B cell (primary cell): ENCODE measurements at regions not wholly inside any gene's neighbourhood (a gene's known extent, or its start where the extent isn't known, plus 50 kb on each side); places are given as distances from the start of the nearest gene placed in this dataset.
"Not testable (repeated sequence)": the region's sequence is repeated elsewhere in the genome, so short reads cannot be mapped to it uniquely, and the experiment has no call there.

ENCODE experiments used
- ATAC-seq: fragments of 200-7000 bp; cut with Tn5 transposase; one replicate; pipeline ENCODE4 v1.10.0; 2021; ENCODE audit warnings: low read depth, mild to moderate bottlenecking, moderate number of reproducible peaks, moderate library complexity
- CTCF ChIA-PET: fragments of 350-600 bp; sonication (Branson Sonifier 250); formaldehyde crosslinking; loops from one replicate; lab custom pipeline; 2021; ENCODE audit warnings: antibody characterized with exemption, inconsistent platforms; lab: Charles Lee
- POLR2A ChIA-PET: fragments of 350-600 bp; sonication (Branson Sonifier 250); formaldehyde crosslinking; loops from one replicate; lab custom pipeline; 2021; ENCODE audit warnings: antibody characterized with exemption; lab: Charles Lee
- DNase-seq: peaks from one replicate; pipeline ENCODE4 v3.0.0; 2013
- H2AFZ ChIP-seq: 2 replicates; pipeline ENCODE4 v1.6.1; 2012; ENCODE audit warnings: mild to moderate bottlenecking, low read depth, low read length; ENCODE audit not compliant: insufficient read depth, poor library complexity, severe bottlenecking
- H3K27ac ChIP-seq, 2 donors: 1 replicate in 1 of 2; 2 replicates in 1 of 2; pipeline ENCODE4 v1.5.1; 2012 to 2013; ENCODE audit warnings: low read length in 2 of 2, mild to moderate bottlenecking in 2 of 2, moderate library complexity in 1 of 2
- H3K27me3 ChIP-seq, 4 experiments: fragments of 200-600 bp in 1 of 4; sonication (generic) in 1 of 4; replicated peaks in 1 of 4; 1 replicate in 2 of 4; 2 replicates in 2 of 4; pipeline versions ENCODE4 v1.6.1 to v1.7.0; 2013 to 2016; ENCODE audit warnings: low read length in 3 of 4, mild to moderate bottlenecking in 2 of 4, mixed read lengths in 1 of 4, moderate library complexity in 1 of 4; ENCODE audit not compliant: insufficient read depth in 4 of 4, control insufficient read depth in 3 of 4; ENCODE audit errors: control extremely low read depth in 1 of 4
- H3K36me3 ChIP-seq, 2 experiments: replicated peaks in 1 of 2; 1 replicate in 1 of 2; 2 replicates in 1 of 2; pipeline versions ENCODE4 v1.6.1 to v1.7.1; 2013; ENCODE audit warnings: low read length in 1 of 2; ENCODE audit not compliant: insufficient read depth in 2 of 2, control insufficient read depth in 1 of 2; ENCODE audit errors: control extremely low read depth in 1 of 2, extremely low read depth in 1 of 2
- H3K4me1 ChIP-seq, 2 donors: fragments of 200-600 bp in 1 of 2; sonication (generic) in 1 of 2; 1 replicate in 1 of 2; 2 replicates in 1 of 2; pipeline versions ENCODE4 v1.5.1 to v1.6.1; 2013 to 2017; ENCODE audit warnings: low read length in 2 of 2; ENCODE audit not compliant: control insufficient read depth in 2 of 2, insufficient read depth in 2 of 2
- H3K4me2 ChIP-seq: replicated peaks from 2 replicates; pipeline ENCODE3; 2012; ENCODE audit warnings: mild to moderate bottlenecking, low read depth, low read length; ENCODE audit not compliant: poor library complexity, severe bottlenecking
- H3K4me3 ChIP-seq, 5 experiments: fragments of 200-600 bp in 1 of 5; sonication (generic) in 1 of 5; 1 replicate in 3 of 5; 2 replicates in 2 of 5; pipeline versions ENCODE4 v1.5.1 to v1.7.0; 2011 to 2016; ENCODE audit warnings: low read length in 4 of 5, mild to moderate bottlenecking in 4 of 5, low read depth in 2 of 5, control low read depth in 1 of 5, moderate library complexity in 1 of 5; ENCODE audit not compliant: insufficient read depth in 1 of 5; ENCODE audit errors: control extremely low read depth in 1 of 5, extremely low read depth in 1 of 5
- H3K79me2 ChIP-seq: fragments of 200-600 bp; sonication (generic); one replicate; pipeline ENCODE4 v1.6.0; 2016; ENCODE audit warnings: low read length; ENCODE audit not compliant: control insufficient read depth, insufficient read depth
- H3K9ac ChIP-seq: fragments of 200-600 bp; sonication (generic); 2 replicates; pipeline ENCODE4 v1.6.1; 2017; ENCODE audit warnings: mild to moderate bottlenecking, low read length, moderate library complexity
- H3K9me3 ChIP-seq, 3 donors: one replicate each; pipeline versions ENCODE4 v1.6.1 to v1.7.1; 2013; ENCODE audit warnings: low read length in 2 of 3; ENCODE audit not compliant: control insufficient read depth in 2 of 3, insufficient read depth in 1 of 3; ENCODE audit errors: control extremely low read depth in 1 of 3
- H4K20me1 ChIP-seq: 2 replicates; pipeline ENCODE4 v1.6.0; 2012; ENCODE audit warnings: mild to moderate bottlenecking, low read length; ENCODE audit not compliant: insufficient read depth, control insufficient read depth, poor library complexity, severe bottlenecking
- H3K27ac Mint-ChIP-seq: one replicate; pipeline ENCODE4 v1.8.0; 2021; ENCODE audit warnings: mixed read lengths
- H3K27me3 Mint-ChIP-seq: one replicate; pipeline ENCODE4 v1.8.0; 2021; ENCODE audit warnings: mixed read lengths
- H3K4me1 Mint-ChIP-seq: one replicate; pipeline ENCODE4 v1.8.0; 2021; ENCODE audit warnings: mixed read lengths
- H3K4me3 Mint-ChIP-seq: one replicate; pipeline ENCODE4 v1.8.0; 2021; ENCODE audit warnings: mixed read lengths
- H3K9me3 Mint-ChIP-seq: one replicate; pipeline ENCODE4 v1.8.0; 2022; ENCODE audit warnings: mixed read lengths; ENCODE audit not compliant: insufficient read depth
- WGBS: methylation state at CpG from one replicate; pipeline ENCODE4 v1.1.5; 2013; ENCODE audit warnings: missing lambda C conversion rate; ENCODE audit not compliant: insufficient coverage; 5-methylcytosine and 5-hydroxymethylcytosine counted together
- intact Hi-C: fragments of 100-400 bp; cut with micrococcal nuclease; formaldehyde crosslinking; loops from one replicate; pipeline ENCODE4 v1.10.0; 2022

- DNase-seq, H3K4me3 ChIP-seq, H3K9ac ChIP-seq, H3K27ac Mint-ChIP-seq, H3K4me2 ChIP-seq, H3K27me3 ChIP-seq, H2AFZ ChIP-seq, H3K27ac ChIP-seq, ATAC-seq, H3K27me3 Mint-ChIP-seq, H3K4me3 Mint-ChIP-seq, H3K4me1 Mint-ChIP-seq, H3K9me3 Mint-ChIP-seq, H3K79me2 ChIP-seq, H3K4me1 ChIP-seq, H4K20me1 ChIP-seq, H3K36me3 ChIP-seq, POLR2A ChIA-PET, intact Hi-C loops: not testable (repeated sequence)
- CTCF ChIA-PET: interaction anchor here (0.6 kb wide), 1 partner anchor 1349 kb away, joined by 5 read pairs; no protein-coding TSS in a partner anchor
- H3K9me3 ChIP-seq: peaks cover 0 to 12% (median 5%) of the 10 kb centered on the region in 3 donors
- no CpG with 5 or more reads among the region's 2 CpGs for WGBS
These were observed 92.7 kb downstream of the ATP6V0E2 start for GRCh38 chr7:149966444-149966843.

GRCh38 chr7:149972977-149973376 is 99.2 kb downstream of the ATP6V0E2 start:
- H3K79me2 ChIP-seq, DNase-seq, H3K4me1 Mint-ChIP-seq, H3K4me1 ChIP-seq, CTCF ChIA-PET, H3K27me3 ChIP-seq, H2AFZ ChIP-seq, H3K27ac Mint-ChIP-seq, H3K27ac ChIP-seq, H3K36me3 ChIP-seq, H3K9me3 ChIP-seq, H3K4me2 ChIP-seq, H3K4me3 ChIP-seq, H3K9me3 Mint-ChIP-seq, intact Hi-C loops, H3K27me3 Mint-ChIP-seq, H3K4me3 Mint-ChIP-seq, H4K20me1 ChIP-seq, H3K9ac ChIP-seq, POLR2A ChIA-PET, ATAC-seq: not testable (repeated sequence)
- 92% methylated on average over 4 of the region's 10 CpGs for WGBS

GRCh38 chr7:149973681-149974080 is 99.9 kb downstream of the ATP6V0E2 start:
- H3K9me3 Mint-ChIP-seq, H3K4me1 Mint-ChIP-seq, H3K79me2 ChIP-seq, H3K4me3 Mint-ChIP-seq, H3K36me3 ChIP-seq, ATAC-seq, CTCF ChIA-PET, H3K9ac ChIP-seq, intact Hi-C loops, POLR2A ChIA-PET, H3K27me3 ChIP-seq, H3K4me2 ChIP-seq, H3K9me3 ChIP-seq, DNase-seq, H3K27ac Mint-ChIP-seq, H4K20me1 ChIP-seq, H2AFZ ChIP-seq, H3K4me3 ChIP-seq, H3K4me1 ChIP-seq, H3K27ac ChIP-seq: not testable (repeated sequence)
- WGBS: no CpG with 5 or more reads among the region's 11 CpGs
- peaks cover 12% of the 10 kb centered on the region for H3K27me3 Mint-ChIP-seq

GRCh38 chr7:149975608-149976007 is 101.8 kb downstream of the ATP6V0E2 start:
- H3K27ac Mint-ChIP-seq, CTCF ChIA-PET, H3K27me3 ChIP-seq, H3K4me3 Mint-ChIP-seq, H3K4me3 ChIP-seq, POLR2A ChIA-PET, H4K20me1 ChIP-seq, H3K4me1 Mint-ChIP-seq, H3K4me1 ChIP-seq, H3K36me3 ChIP-seq, H3K27ac ChIP-seq, H3K9me3 ChIP-seq, H2AFZ ChIP-seq, H3K4me2 ChIP-seq, H3K79me2 ChIP-seq, intact Hi-C loops, DNase-seq, H3K27me3 Mint-ChIP-seq, ATAC-seq, H3K9ac ChIP-seq, H3K9me3 Mint-ChIP-seq: not testable (repeated sequence)
- WGBS: 0% methylated on average over 2 of the region's 4 CpGs
